BE2C (cell line): ENCODE measurements at regions not wholly inside any gene's neighbourhood (a gene's known extent, or its start where the extent isn't known, plus 50 kb on each side); places are given as distances from the start of the nearest gene placed in this dataset.

Experiments
- DNase-seq: peaks from one replicate; pipeline ENCODE4 v3.0.0-alpha.2; 2020
- H3K27me3 ChIP-seq: fragments of 250-450 bp; sonication (Bioruptor Pico); 2 replicates; pipeline ENCODE4 v1.5.1; 2020; ENCODE audit warnings: mild to moderate bottlenecking
- H3K36me3 ChIP-seq: fragments of 250-450 bp; sonication (Bioruptor Pico); 2 replicates; pipeline ENCODE4 v1.5.1; 2020; ENCODE audit warnings: mild to moderate bottlenecking
- H3K4me1 ChIP-seq: fragments of 250-450 bp; sonication (Bioruptor Pico); 2 replicates; pipeline ENCODE4 v1.5.1; 2020
- H3K4me3 ChIP-seq: 2 replicates; pipeline ENCODE4 v1.5.1; 2011; ENCODE audit warnings: low read depth, low read length
- H3K9me3 ChIP-seq: fragments of 250-450 bp; sonication (Bioruptor Pico); 2 replicates; pipeline ENCODE4 v1.5.1; 2020
- CTCF ChIP-seq: IDR thresholded peaks from 2 replicates; pipeline ENCODE4 v1.5.1; 2012; ENCODE audit warnings: mild to moderate bottlenecking, low read depth, low read length

GRCh38 chr4:17095771-17096170 lies 197.3 kb upstream of the LDB2 start:
- no peak for TF ChIP-seq CTCF
- Histone ChIP-seq H3K36me3 (no peaks in the 10 kb centered on the region; the same call in 1 of the 2 replicates), H3K9me3 (no peaks in the 10 kb centered on the region), H3K4me3 (no peak overlapping the region), H3K4me1 (peaks cover 20% of the 10 kb centered on the region), H3K27me3 (no peaks in the 10 kb centered on the region)
- no peak for DNase-seq

- no peak for DNase-seq
- Histone ChIP-seq H3K36me3 (no peaks in the 10 kb centered on the region; the same call in 1 of the 2 replicates), H3K4me3 (no peak overlapping the region), H3K27me3 (no peaks in the 10 kb centered on the region), H3K4me1 (peaks cover 20% of the 10 kb centered on the region), H3K9me3 (no peaks in the 10 kb centered on the region)
- no peak for TF ChIP-seq CTCF
Measured at GRCh38 chr4:17094876-17095210, 196.4 kb upstream of the LDB2 start.

- no peak for DNase-seq
- TF ChIP-seq CTCF, result no peak
- peaks cover 20% of the 10 kb centered on the region for H3K4me1 ChIP-seq
- no peaks in the 10 kb centered on the region for H3K9me3 ChIP-seq
- H3K4me3 ChIP-seq, result no peak overlapping the region
- no peaks in the 10 kb centered on the region; the same call in 1 of the 2 replicates for H3K36me3 ChIP-seq
- H3K27me3 ChIP-seq, result no peaks in the 10 kb centered on the region
Measured at GRCh38 chr4:17094159-17094875, 195.9 kb upstream of the LDB2 start.

DNA sequence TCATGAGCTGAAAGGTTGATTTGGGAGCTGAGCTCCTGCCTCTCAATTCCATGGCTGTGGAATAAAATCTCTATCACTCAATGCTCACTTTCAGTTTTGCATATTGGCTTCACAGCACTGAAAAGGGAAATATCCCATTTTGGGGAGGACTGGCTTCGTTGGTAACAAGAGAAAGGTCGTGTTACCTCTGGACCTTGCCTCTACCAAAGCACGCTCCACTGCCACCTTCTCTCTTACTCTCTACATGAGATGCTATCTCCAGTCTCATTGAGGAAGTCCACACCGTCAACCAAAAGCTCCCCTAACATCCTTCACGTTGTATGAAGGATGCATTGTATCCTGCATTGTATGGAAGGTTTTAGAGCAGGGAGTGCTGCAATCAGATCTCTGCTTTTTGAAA lies 195.0 kb upstream of the LDB2 start:
- DNase-seq, result no peak
- Histone ChIP-seq H3K4me1 (peaks cover 20% of the 10 kb centered on the region), H3K9me3 (no peaks in the 10 kb centered on the region), H3K4me3 (no peak overlapping the region), H3K36me3 (no peaks in the 10 kb centered on the region; the same call in 1 of the 2 replicates), H3K27me3 (no peaks in the 10 kb centered on the region)
- TF ChIP-seq CTCF, result no peak

- H3K27me3 ChIP-seq, result no peaks in the 10 kb centered on the region
- no peaks in the 10 kb centered on the region for H3K9me3 ChIP-seq
- H3K4me3 ChIP-seq, result no peak overlapping the region
- no peak for DNase-seq
- no peak for TF ChIP-seq CTCF
- H3K36me3 ChIP-seq, result no peaks in the 10 kb centered on the region; the same call in 1 of the 2 replicates
- peaks cover 20% of the 10 kb centered on the region for H3K4me1 ChIP-seq
Measured at GRCh38 chr4:17092736-17093437, 194.4 kb upstream of the LDB2 start.

- H3K4me3 ChIP-seq, result no peak overlapping the region
- no peaks in the 10 kb centered on the region for H3K36me3 ChIP-seq
- DNase-seq, result no peak
- peaks cover 20% of the 10 kb centered on the region for H3K4me1 ChIP-seq
- no peak for TF ChIP-seq CTCF
- H3K9me3 ChIP-seq, result no peaks in the 10 kb centered on the region
- H3K27me3 ChIP-seq, result no peaks in the 10 kb centered on the region
Measured at GRCh38 chr4:17091104-17091503, 192.7 kb upstream of the LDB2 start.
